NCI-H2107 (cell line): ENCODE measurements at regions not wholly inside any gene's neighbourhood (a gene's known extent, or its start where the extent isn't known, plus 50 kb on each side); places are given as distances from the start of the nearest gene placed in this dataset.
A peak's percentile ranks its signal among the peaks of the same experiment; 100 is the strongest.

ENCODE experiments used
- DNase-seq: peaks from one replicate; lab custom pipeline; 2025; lab: John Stamatoyannopoulos, UW

- no peak for DNase-seq
These were observed 210.6 kb downstream of the CCNG2 start for GRCh38 chr4:77367638-77368037.

- no peak for DNase-seq
These were observed 215.4 kb downstream of the CCNG2 start for GRCh38 chr4:77372375-77372774.

- DNase-seq, result no peak
These were observed 219.0 kb downstream of the CCNG2 start for GRCh38 chr4:77375866-77376607.

DNA sequence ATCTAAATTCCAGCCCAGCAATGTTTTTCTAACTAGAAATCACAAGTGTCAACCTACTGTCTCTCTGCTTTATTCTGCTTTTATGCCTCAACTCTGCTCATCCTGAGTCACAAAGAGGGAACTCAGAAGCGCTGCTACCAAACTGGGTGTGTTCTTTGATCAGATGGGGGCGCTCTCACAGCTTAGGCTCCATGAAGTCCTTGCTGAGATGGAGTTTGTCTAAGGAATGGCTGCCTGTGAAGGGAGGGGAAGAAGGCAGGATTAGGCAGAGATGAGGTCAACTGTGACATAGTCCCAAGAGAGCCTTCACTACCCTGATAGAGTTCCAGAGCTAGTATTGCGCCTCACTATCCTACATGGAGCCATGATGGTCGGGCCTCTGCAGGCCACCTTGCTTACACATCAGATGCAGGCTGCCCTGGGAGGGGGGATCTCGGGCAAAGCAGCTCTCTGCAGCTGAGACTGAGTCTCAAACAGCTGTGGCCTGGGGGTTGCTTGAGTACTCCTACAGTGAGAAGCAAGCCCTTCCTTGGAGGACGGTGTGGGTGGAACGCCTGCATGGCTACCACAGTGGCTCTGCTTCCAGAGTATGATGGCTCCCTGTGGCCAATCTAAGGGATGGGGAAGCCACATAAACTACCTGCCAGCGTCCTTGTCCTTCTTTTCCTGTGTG, 219.9 kb downstream of the CCNG2 start:
- DNase-seq, result no peak

GRCh38 chr4:77384094-77384493, 221.5 kb upstream of the CXCL13 start:
- no peak for DNase-seq

- DNase-seq, result no peak
These were observed 220.3 kb upstream of the CXCL13 start for GRCh38 chr4:77385124-77385969.

GRCh38 chr4:77393996-77394395, 211.6 kb upstream of the CXCL13 start:
- no peak for DNase-seq

DNA sequence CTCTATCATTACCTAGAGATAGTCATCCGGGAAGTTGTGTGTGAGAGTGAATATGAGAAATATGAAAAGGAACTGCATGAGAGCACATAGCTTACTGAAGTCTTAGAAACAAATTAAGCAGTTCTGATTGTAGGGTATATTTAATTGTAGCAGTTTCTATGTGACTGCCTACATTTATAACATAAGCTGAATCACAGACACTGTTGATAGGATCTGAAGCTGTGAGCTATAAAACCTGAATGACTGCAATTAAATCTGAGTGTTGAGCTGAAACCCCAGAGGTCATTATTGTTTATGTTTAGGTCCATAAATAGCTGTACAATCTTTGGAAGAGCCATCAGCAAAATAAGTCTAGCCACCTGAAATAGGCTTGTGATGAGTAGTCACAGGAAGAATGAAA, 210.1 kb upstream of the CXCL13 start:
- no peak for DNase-seq

DNA sequence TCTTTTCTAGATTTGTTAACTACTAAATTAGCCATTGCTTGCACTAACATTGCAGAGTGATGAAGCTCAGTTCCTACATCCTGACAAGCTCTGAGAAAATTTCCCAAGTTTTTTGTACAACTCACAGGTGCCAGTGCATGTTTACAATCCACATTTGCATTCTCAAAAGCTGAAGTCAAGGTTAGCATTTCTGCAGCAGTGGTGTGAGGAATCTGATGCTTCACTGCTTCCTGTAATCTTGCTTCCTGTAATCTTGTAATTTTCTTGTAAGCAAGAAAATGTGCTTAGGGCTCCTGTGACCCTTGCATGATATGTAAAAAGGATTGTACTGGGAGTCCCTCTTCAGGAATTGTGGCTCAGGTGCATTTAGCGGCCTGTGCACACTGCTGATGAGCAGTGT, 207.4 kb upstream of the CXCL13 start:
- no peak for DNase-seq

DNA sequence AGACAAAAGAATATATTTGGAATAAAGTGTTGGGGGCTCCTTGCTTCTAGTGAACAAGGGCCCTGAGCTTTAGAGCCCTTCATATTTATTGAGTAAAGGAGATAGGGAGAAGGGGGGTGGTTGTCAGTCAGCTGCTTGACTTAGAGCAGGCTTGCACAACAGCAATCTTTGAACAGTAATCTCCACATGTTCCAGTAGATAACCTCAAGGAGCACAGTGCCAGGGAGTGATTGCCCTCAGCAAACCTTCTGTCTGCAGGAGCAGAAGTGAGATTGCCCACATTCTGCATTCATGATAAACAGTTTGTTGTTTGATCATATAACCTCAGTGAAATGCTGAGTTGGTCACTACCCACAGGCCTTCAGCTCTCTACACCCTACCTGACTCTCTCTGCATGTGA, 205.8 kb upstream of the CXCL13 start:
- DNase-seq, result no peak

GRCh38 chr4:77413766-77414165, 191.9 kb upstream of the CXCL13 start:
- DNase-seq, result no peak

DNA sequence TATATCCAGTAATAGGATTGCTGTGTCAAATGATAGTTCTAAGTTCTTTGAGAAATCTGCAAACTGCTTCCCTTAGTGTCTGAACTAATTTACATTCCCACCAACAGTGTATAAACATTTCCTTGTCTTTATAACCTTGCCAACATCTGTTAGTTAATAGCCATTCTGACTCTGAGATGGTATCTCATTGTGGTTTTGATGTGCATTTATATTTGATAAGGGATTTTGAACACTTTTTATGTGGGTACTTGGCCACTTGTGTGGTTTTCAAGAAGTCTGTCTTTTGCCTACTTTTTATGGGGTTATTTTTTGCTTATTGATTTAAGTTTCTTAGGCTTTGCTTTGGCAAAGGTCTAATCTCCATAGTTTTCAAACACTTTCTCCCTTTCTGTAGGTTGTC, 189.9 kb upstream of the CXCL13 start:
- DNase-seq, result no peak

GRCh38 chr4:77418333-77418732, 187.3 kb upstream of the CXCL13 start:
- DNase-seq, result no peak

DNA sequence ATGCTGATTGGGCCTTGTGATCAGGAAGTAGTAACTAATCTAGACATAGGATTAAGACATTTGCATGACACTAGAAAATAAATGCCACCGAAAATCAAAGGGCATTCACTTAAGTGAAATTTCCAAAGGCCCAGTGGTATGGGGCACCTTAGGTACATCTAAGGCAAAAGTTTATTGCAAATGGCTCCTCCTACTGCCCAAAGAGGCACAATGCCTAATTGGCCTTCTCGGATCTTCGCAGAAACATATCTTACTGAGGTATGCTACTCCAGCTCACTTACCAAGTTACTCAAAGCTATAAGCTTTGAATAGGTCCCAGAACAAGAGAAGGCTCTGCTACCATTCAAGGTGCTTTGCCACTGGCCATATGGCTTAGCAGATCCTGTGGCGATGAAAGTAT, 174.8 kb upstream of the CXCL13 start:
- no peak for DNase-seq

GRCh38 chr4:77431546-77431945, 174.1 kb upstream of the CXCL13 start:
- no peak for DNase-seq

DNA sequence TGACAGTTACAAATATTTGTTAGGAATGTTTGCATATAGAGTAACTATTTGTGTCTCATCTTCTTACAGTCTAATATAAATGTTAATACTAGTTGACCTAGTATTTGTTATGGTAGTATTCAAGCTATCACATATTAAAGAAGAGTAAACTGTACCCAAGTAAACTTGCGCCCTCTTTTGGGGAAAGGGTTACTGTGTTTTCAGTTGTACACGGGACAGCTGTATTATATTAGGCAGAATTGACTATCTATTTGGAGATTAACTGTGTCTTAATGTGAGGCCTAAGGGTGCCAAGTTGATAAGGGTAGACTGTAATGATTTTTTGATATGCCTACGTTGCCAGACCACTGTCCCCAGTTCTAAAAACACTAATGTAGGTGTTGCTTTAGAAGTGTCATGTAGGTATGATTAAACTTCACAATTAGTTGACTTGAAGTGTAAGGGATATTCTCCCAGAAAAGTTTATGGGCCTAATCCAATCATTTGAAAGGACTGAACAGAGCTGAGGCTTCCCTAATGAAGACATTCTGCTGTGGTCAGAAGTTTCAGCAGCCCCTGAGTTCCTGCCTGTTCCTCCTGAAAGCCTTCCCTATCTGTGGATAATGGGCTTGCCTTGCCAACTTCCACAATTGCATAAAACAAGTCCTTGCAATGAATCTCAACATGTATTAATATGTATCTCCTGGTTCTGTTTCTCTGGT, 172.8 kb upstream of the CXCL13 start:
- no peak for DNase-seq

GRCh38 chr4:77433418-77433733, 172.2 kb upstream of the CXCL13 start:
- peak; percentile 20 for DNase-seq

- DNase-seq, result no peak
These were observed 171.1 kb upstream of the CXCL13 start for GRCh38 chr4:77434299-77435092.

DNA sequence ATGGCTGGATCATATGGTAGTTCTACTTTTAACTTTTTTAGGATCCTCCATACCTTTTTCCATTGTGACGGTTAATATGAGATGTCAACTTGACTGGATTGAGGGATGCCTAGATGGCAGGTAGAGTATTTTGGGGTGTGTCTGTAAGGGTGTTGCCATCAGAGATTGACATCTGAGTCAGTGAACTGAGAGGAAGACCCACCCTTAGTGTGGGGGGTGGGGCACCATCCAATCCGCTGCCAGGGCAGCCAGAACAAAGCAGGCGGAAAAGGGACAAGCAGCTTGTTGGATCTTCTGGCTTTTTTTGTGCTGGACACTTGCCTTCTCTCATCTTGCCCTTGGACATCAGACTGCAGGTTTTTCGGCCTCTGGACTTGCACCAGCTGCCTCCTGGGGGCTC, 168.5 kb upstream of the CXCL13 start:
- DNase-seq, result no peak

DNA sequence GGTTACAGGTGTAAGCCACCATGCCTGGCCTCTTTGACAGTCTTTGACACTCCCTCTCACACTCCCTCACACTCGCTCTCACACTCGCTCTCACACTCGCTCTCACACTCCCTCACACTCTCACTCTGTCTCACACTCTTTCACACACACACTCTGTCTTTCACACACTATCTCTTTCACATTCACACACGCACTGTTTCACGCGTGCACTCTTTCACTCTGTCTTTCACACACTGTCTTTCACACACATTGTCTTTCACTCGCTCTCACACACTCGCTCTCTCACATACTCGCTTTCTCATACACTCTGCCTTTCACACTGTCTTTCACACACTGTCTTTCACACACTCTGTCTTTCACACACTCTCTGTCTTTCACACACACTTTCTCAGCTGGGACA, 167.1 kb upstream of the CXCL13 start:
- DNase-seq, result no peak

- no peak for DNase-seq
These were observed 161.7 kb upstream of the CXCL13 start for GRCh38 chr4:77443941-77444340.

- DNase-seq, result no peak
These were observed 159.8 kb upstream of the CXCL13 start for GRCh38 chr4:77445823-77446222.
